ENCODE measurements at regions not wholly inside any gene's neighbourhood (a gene's known extent, or its start where the extent isn't known, plus 50 kb on each side); places are given as distances from the start of the nearest gene placed in this dataset.
"Not testable (repeated sequence)": the region's sequence is repeated elsewhere in the genome, so short reads cannot be mapped to it uniquely, and the experiment has no call there.

GRCh38 chr19:14277608-14278007 lies 71.6 kb upstream of the ADGRL1 start:
- Histone ChIP-seq H3K9me1 (ENCODE audit: control insufficient read depth, extremely low read depth, insufficient read depth, low read length) (no peaks in the 10 kb centered on the region), H3K4me2 (ENCODE audit: control insufficient read depth, extremely low read depth, insufficient read depth, low read depth, low read length) (no peak overlapping the region), H3K9ac (ENCODE audit: control insufficient read depth, extremely low read depth, insufficient read depth, low read length) (no peak overlapping the region), H4K20me1 (ENCODE audit: control insufficient read depth, extremely low read depth, insufficient read depth, low read length) (no peaks in the 10 kb centered on the region), H3K4me3 (ENCODE audit: control insufficient read depth in 2 of 3, extremely low read depth in 1 of 3, insufficient read depth in 2 of 3, low read depth in 1 of 3, low read length in 3 of 3) (no peak overlapping the region), H3K9me3 (ENCODE audit: control insufficient read depth, low read depth, low read length) (no peaks in the 10 kb centered on the region), H3K4me1 (ENCODE audit: control insufficient read depth, extremely low read depth, insufficient read depth, low read length) (no peaks in the 10 kb centered on the region), H3K79me2 (ENCODE audit: control insufficient read depth, insufficient read depth, low read length) (no peaks in the 10 kb centered on the region), H3K27me3 (ENCODE audit: control insufficient read depth, extremely low read depth, insufficient read depth, low read length) (no peaks in the 10 kb centered on the region), H3K27ac (ENCODE audit: control insufficient read depth, insufficient read depth, low read length) (no peak overlapping the region), H3K36me3 (ENCODE audit: control insufficient read depth in 2 of 2, extremely low read depth in 1 of 2, insufficient read depth in 2 of 2, low read length in 2 of 2) (no peaks in the 10 kb centered on the region), H2AFZ (ENCODE audit: control insufficient read depth, low read length) (no peak overlapping the region)
- TF ChIP-seq EZH2 (IDR thresholded peaks at IDR 0.05; ENCODE audit: low read length) = no peak
- TF ChIP-seq, protein P1, sequence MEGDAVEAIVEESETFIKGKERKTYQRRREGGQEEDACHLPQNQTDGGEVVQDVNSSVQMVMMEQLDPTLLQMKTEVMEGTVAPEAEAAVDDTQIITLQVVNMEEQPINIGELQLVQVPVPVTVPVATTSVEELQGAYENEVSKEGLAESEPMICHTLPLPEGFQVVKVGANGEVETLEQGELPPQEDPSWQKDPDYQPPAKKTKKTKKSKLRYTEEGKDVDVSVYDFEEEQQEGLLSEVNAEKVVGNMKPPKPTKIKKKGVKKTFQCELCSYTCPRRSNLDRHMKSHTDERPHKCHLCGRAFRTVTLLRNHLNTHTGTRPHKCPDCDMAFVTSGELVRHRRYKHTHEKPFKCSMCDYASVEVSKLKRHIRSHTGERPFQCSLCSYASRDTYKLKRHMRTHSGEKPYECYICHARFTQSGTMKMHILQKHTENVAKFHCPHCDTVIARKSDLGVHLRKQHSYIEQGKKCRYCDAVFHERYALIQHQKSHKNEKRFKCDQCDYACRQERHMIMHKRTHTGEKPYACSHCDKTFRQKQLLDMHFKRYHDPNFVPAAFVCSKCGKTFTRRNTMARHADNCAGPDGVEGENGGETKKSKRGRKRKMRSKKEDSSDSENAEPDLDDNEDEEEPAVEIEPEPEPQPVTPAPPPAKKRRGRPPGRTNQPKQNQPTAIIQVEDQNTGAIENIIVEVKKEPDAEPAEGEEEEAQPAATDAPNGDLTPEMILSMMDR (optimal IDR thresholded peaks at IDR 0.05 in 1 of 3, IDR thresholded peaks at IDR 0.05 in 1 of 3, conservative IDR thresholded peaks at IDR 0.05 in 1 of 3; ENCODE audit: extremely low read depth in 1 of 3, insufficient read depth in 2 of 3, low read length in 3 of 3) = no peak
- dilution Hi-C loops (cut with MboI; ENCODE audit: extremely low pct_ligation_motif_present, low sequenced_read_pairs) = no loop called here
- DNase-seq (ENCODE audit: low read depth, low spot score) (no peak), FAIRE-seq (no peak)

DNA sequence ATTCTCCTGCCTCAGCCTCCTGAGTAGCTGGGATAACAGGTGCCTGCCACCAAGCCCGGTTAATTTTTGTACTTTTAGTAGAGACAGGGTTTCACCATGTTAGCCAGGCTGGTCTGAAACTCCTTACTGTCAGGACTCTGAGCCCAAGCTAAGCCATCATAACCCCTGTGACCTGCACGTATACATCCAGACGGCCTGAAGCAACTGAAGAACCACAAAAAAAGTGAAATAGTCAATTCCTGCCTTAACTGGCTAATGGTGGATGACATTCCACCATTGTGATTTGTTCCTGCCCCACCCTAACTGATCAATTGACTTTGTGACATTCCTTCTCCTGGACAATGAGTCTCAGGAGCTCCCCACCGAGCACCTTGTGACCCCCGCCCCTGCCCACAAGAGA lies 69.9 kb upstream of the ADGRL1 start:
- H3K4me1 ChIP-seq (ENCODE audit: control insufficient read depth, extremely low read depth, insufficient read depth, low read length); H3K27me3 ChIP-seq (ENCODE audit: control insufficient read depth, extremely low read depth, insufficient read depth, low read length); H3K9ac ChIP-seq (ENCODE audit: control insufficient read depth, extremely low read depth, insufficient read depth, low read length); H3K36me3 ChIP-seq (ENCODE audit: control insufficient read depth in 2 of 2, extremely low read depth in 1 of 2, insufficient read depth in 2 of 2, low read length in 2 of 2); H3K79me2 ChIP-seq (ENCODE audit: control insufficient read depth, insufficient read depth, low read length); DNase-seq (ENCODE audit: low read depth, low spot score); H3K9me1 ChIP-seq (ENCODE audit: control insufficient read depth, extremely low read depth, insufficient read depth, low read length); H2AFZ ChIP-seq (ENCODE audit: control insufficient read depth, low read length); dilution Hi-C loops (cut with MboI; ENCODE audit: extremely low pct_ligation_motif_present, low sequenced_read_pairs); H4K20me1 ChIP-seq (ENCODE audit: control insufficient read depth, extremely low read depth, insufficient read depth, low read length); H3K4me2 ChIP-seq (ENCODE audit: control insufficient read depth, extremely low read depth, insufficient read depth, low read depth, low read length); FAIRE-seq; H3K27ac ChIP-seq (ENCODE audit: control insufficient read depth, insufficient read depth, low read length); H3K9me3 ChIP-seq (ENCODE audit: control insufficient read depth, low read depth, low read length); H3K4me3 ChIP-seq (ENCODE audit: control insufficient read depth in 2 of 3, extremely low read depth in 1 of 3, insufficient read depth in 2 of 3, low read depth in 1 of 3, low read length in 3 of 3): not testable (repeated sequence)

DNA sequence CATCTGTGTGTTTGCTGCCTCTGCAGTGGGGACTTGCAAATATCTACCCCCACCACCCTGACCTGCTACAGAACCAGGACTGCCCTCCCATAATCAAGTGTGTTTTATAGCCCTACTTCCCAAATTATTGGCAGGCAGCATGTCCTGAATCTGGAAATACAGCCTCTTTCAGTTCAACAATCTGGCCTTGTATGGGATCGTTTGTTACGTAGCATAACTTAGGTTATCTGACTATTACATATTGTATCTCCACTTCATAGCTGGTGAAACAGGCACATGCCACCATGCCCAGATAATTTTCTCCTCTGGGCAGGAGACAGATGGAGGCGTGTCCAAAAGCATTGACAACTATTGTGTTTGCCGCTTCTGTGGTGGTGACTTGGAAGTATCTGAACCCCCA lies 66.7 kb upstream of the ADGRL1 start:
- no peak for FAIRE-seq

More for the DNA sequence above, 66.7 kb upstream of the ADGRL1 start:
- Histone ChIP-seq H3K4me1 (ENCODE audit: control insufficient read depth, extremely low read depth, insufficient read depth, low read length) (no peaks in the 10 kb centered on the region), H4K20me1 (ENCODE audit: control insufficient read depth, extremely low read depth, insufficient read depth, low read length) (no peaks in the 10 kb centered on the region), H3K27me3 (ENCODE audit: control insufficient read depth, extremely low read depth, insufficient read depth, low read length) (no peaks in the 10 kb centered on the region), H3K9me1 (ENCODE audit: control insufficient read depth, extremely low read depth, insufficient read depth, low read length) (no peaks in the 10 kb centered on the region), H3K27ac (ENCODE audit: control insufficient read depth, insufficient read depth, low read length) (no peak overlapping the region), H3K36me3 (ENCODE audit: control insufficient read depth in 2 of 2, extremely low read depth in 1 of 2, insufficient read depth in 2 of 2, low read length in 2 of 2) (no peaks in the 10 kb centered on the region), H3K4me3 (ENCODE audit: control insufficient read depth in 2 of 3, extremely low read depth in 1 of 3, insufficient read depth in 2 of 3, low read depth in 1 of 3, low read length in 3 of 3) (no peak overlapping the region), H2AFZ (ENCODE audit: control insufficient read depth, low read length) (no peak overlapping the region), H3K9me3 (ENCODE audit: control insufficient read depth, low read depth, low read length) (no peaks in the 10 kb centered on the region), H3K4me2 (ENCODE audit: control insufficient read depth, extremely low read depth, insufficient read depth, low read depth, low read length) (no peak overlapping the region), H3K9ac (ENCODE audit: control insufficient read depth, extremely low read depth, insufficient read depth, low read length) (no peak overlapping the region), H3K79me2 (ENCODE audit: control insufficient read depth, insufficient read depth, low read length) (no peaks in the 10 kb centered on the region)
- no peak for DNase-seq (ENCODE audit: low read depth, low spot score)
- dilution Hi-C loops (cut with MboI; ENCODE audit: extremely low pct_ligation_motif_present, low sequenced_read_pairs) = no loop called here
- TF ChIP-seq EZH2 (IDR thresholded peaks at IDR 0.05; ENCODE audit: low read length) = no peak
- TF ChIP-seq, protein P1 (optimal IDR thresholded peaks at IDR 0.05 in 1 of 3, IDR thresholded peaks at IDR 0.05 in 1 of 3, conservative IDR thresholded peaks at IDR 0.05 in 1 of 3; ENCODE audit: extremely low read depth in 1 of 3, insufficient read depth in 2 of 3, low read length in 3 of 3) = no peak

Measured in keratinocyte (primary cell).